Hematopoietic multipotent progenitor cell (in vitro differentiated cells): ENCODE measurements at regions not wholly inside any gene's neighbourhood (a gene's known extent, or its start where the extent isn't known, plus 50 kb on each side); places are given as distances from the start of the nearest gene placed in this dataset.

Experiments
- DNase-seq, 3 donors: peaks; one replicate each; pipeline ENCODE4 v3.0.0-alpha.2; 2011 to 2015; ENCODE audit warnings: low read depth in 2 of 3, low spot score in 2 of 3

- DNase-seq: no peak
Observed at GRCh38 chr13:31081316-31081715, 80.4 kb downstream of the HSPH1 start.

GRCh38 chr13:31074756-31075155 is 86.9 kb downstream of the HSPH1 start:
- no peak for DNase-seq

- DNase-seq: no peak
Observed at GRCh38 chr13:31073859-31074718, 87.6 kb downstream of the HSPH1 start.

GRCh38 chr13:31072041-31072440 is 89.7 kb downstream of the HSPH1 start:
- no peak for DNase-seq

- DNase-seq: no peak
Observed at GRCh38 chr13:31069808-31070534, 91.7 kb downstream of the HSPH1 start.

- DNase-seq: no peak
Observed at GRCh38 chr13:31068119-31068423, 93.6 kb downstream of the HSPH1 start.

GRCh38 chr13:31067416-31068118 is 94.1 kb downstream of the HSPH1 start:
- no peak for DNase-seq

GRCh38 chr13:31064636-31065035 is 97.1 kb downstream of the HSPH1 start:
- no peak for DNase-seq

GRCh38 chr13:31063772-31064171 is 97.9 kb downstream of the HSPH1 start:
- no peak for DNase-seq

GRCh38 chr13:31060655-31061054 is 101.0 kb downstream of the HSPH1 start:
- DNase-seq: no peak

GRCh38 chr13:31060220-31060619 is 101.5 kb downstream of the HSPH1 start:
- DNase-seq: no peak

- DNase-seq: no peak
Observed at GRCh38 chr13:31057403-31058033, 104.2 kb downstream of the HSPH1 start.

GRCh38 chr13:31056644-31057271 is 104.9 kb downstream of the HSPH1 start:
- DNase-seq: no peak

GRCh38 chr13:31055589-31055988 is 106.1 kb downstream of the HSPH1 start:
- DNase-seq: no peak

GRCh38 chr13:31054632-31055031 is 107.1 kb downstream of the HSPH1 start:
- no peak for DNase-seq

GRCh38 chr13:31053896-31054295 is 107.8 kb downstream of the HSPH1 start:
- DNase-seq: no peak

GRCh38 chr13:31053091-31053490 is 108.6 kb downstream of the HSPH1 start:
- DNase-seq: no peak

GRCh38 chr13:31052478-31052877 is 109.2 kb downstream of the HSPH1 start:
- no peak for DNase-seq

GRCh38 chr13:31051999-31052398 is 109.7 kb downstream of the HSPH1 start:
- no peak for DNase-seq

- no peak for DNase-seq
Observed at GRCh38 chr13:31050486-31051400, 111.0 kb downstream of the HSPH1 start.
